WTC11 (cell line): ENCODE measurements at regions not wholly inside any gene's neighbourhood (a gene's known extent, or its start where the extent isn't known, plus 50 kb on each side); places are given as distances from the start of the nearest gene placed in this dataset.

Experiments used
- ATAC-seq: fragments of 200-7000 bp; cut with Tn5 transposase; 2 replicates; pipeline ENCODE4 v1.10.0; 2021; ENCODE audit warnings: mild to moderate bottlenecking, moderate library complexity
- CTCF ChIA-PET: fragments of 300-600 bp; sonication (Branson Sonifier 250); formaldehyde crosslinking; loops from one replicate; lab custom pipeline; 2021; ENCODE audit warnings: antibody characterized with exemption; lab: Charles Lee
- POLR2A ChIA-PET: fragments of 350-600 bp; sonication (Branson Sonifier 250); formaldehyde crosslinking; loops from one replicate; lab custom pipeline; 2021; ENCODE audit warnings: antibody characterized with exemption; lab: Charles Lee
- DNase-seq: peaks from one replicate; pipeline ENCODE4 v3.0.0; 2021; ENCODE audit warnings: low spot score
- H3K27ac Mint-ChIP-seq: 2 replicates; pipeline ENCODE4 v1.8.0; 2021; ENCODE audit warnings: mixed read lengths
- H3K27me3 Mint-ChIP-seq: 2 replicates; pipeline ENCODE4 v1.8.0; 2021; ENCODE audit warnings: low read depth, mild to moderate bottlenecking, moderate library complexity, mixed read lengths
- H3K36me3 Mint-ChIP-seq: 2 replicates; pipeline ENCODE4 v1.8.0; 2021; ENCODE audit warnings: mixed read lengths
- H3K4me1 Mint-ChIP-seq: 2 replicates; pipeline ENCODE4 v1.8.0; 2022; ENCODE audit warnings: mixed read lengths
- H3K4me3 Mint-ChIP-seq: 2 replicates; pipeline ENCODE4 v1.8.0; 2021; ENCODE audit warnings: mild to moderate bottlenecking, moderate library complexity, mixed read lengths
- H3K9me3 Mint-ChIP-seq: 2 replicates; pipeline ENCODE4 v1.8.0; 2021; ENCODE audit warnings: mixed read lengths
- ARID4B ChIP-seq: sonication (generic); formaldehyde crosslinking; IDR thresholded peaks from 2 replicates; pipeline ENCODE4 v1.8.0; 2023; ENCODE audit warnings: missing genetic modification reagents, mild to moderate bottlenecking, borderline replicate concordance
- ATF2 ChIP-seq: sonication (generic); formaldehyde crosslinking; IDR thresholded peaks from 2 replicates; pipeline ENCODE4 v1.8.1; 2022; ENCODE audit warnings: low read depth, missing genetic modification reagents, borderline replicate concordance
- CTCF ChIP-seq: fragments of 200-600 bp; IDR thresholded peaks from 2 replicates; pipeline ENCODE4 v1.8.0; 2022; ENCODE audit warnings: antibody characterized with exemption
- E2F1 ChIP-seq: sonication (generic); formaldehyde crosslinking; IDR thresholded peaks from 2 replicates; pipeline ENCODE4 v1.8.0; 2022; ENCODE audit warnings: mild to moderate bottlenecking, missing genetic modification reagents
- FOXK1 ChIP-seq: sonication (generic); formaldehyde crosslinking; IDR thresholded peaks from 2 replicates; pipeline ENCODE4 v1.8.0; 2022; ENCODE audit warnings: mild to moderate bottlenecking, moderate library complexity, missing genetic modification reagents
- GABPB1 ChIP-seq: sonication (generic); formaldehyde crosslinking; IDR thresholded peaks from 2 replicates; pipeline ENCODE4 v1.8.1; 2023; ENCODE audit warnings: mild to moderate bottlenecking, missing genetic modification reagents
- KAT7 ChIP-seq: sonication (generic); formaldehyde crosslinking; IDR thresholded peaks from 2 replicates; pipeline ENCODE4 v1.8.1; 2023; ENCODE audit warnings: missing genetic modification reagents, mild to moderate bottlenecking, borderline replicate concordance
- NFE2L1 ChIP-seq: sonication (generic); formaldehyde crosslinking; IDR thresholded peaks from 2 replicates; pipeline ENCODE4 v1.8.1; 2023; ENCODE audit warnings: missing genetic modification reagents
- OVOL2 ChIP-seq: fragments of 250-450 bp; sonication (Bioruptor Pico); IDR thresholded peaks from 2 replicates; pipeline ENCODE4 v1.9.0; 2021; ENCODE audit warnings: mild to moderate bottlenecking, borderline replicate concordance
- PRDM15 ChIP-seq: sonication (generic); formaldehyde crosslinking; IDR thresholded peaks from 2 replicates; pipeline ENCODE4 v1.8.0; 2022; ENCODE audit warnings: missing genetic modification reagents
- TEAD1 ChIP-seq: sonication (generic); formaldehyde crosslinking; IDR thresholded peaks from 2 replicates; pipeline ENCODE4 v1.8.0; 2022; ENCODE audit warnings: mild to moderate bottlenecking, missing genetic modification reagents
- USF2 ChIP-seq: sonication (generic); formaldehyde crosslinking; IDR thresholded peaks from 2 replicates; pipeline ENCODE4 v1.8.1; 2023; ENCODE audit warnings: mild to moderate bottlenecking, missing genetic modification reagents, moderate library complexity
- ZBTB21 ChIP-seq: sonication (generic); formaldehyde crosslinking; IDR thresholded peaks from 2 replicates; pipeline ENCODE4 v1.8.1; 2023; ENCODE audit warnings: mild to moderate bottlenecking, missing genetic modification reagents, borderline replicate concordance
- ZMAT4 ChIP-seq: fragments of 250-450 bp; sonication (Bioruptor Pico); IDR thresholded peaks from 2 replicates; pipeline ENCODE4 v1.9.0; 2021; ENCODE audit warnings: mild to moderate bottlenecking
- ZNF138 ChIP-seq: sonication (generic); formaldehyde crosslinking; conservative IDR thresholded peaks from 2 replicates; pipeline ENCODE4 v1.8.1; 2022; ENCODE audit warnings: mild to moderate bottlenecking, moderate library complexity, missing genetic modification reagents

GRCh38 chr12:92045852-92046251, 99.8 kb downstream of the BTG1 start (continued):
- TF ChIP-seq ARID4B (CRISPR knock-in tag) (no peak), FOXK1 (CRISPR knock-in tag) (no peak), USF2 (CRISPR knock-in tag) (no peak)

GRCh38 chr12:92044435-92044834, 101.2 kb downstream of the BTG1 start:
- Mint-ChIP-seq H3K4me3 (no peak overlapping the region), H3K36me3 (no peaks in the 10 kb centered on the region), H3K27ac (no peak overlapping the region), H3K9me3 (no peaks in the 10 kb centered on the region), H3K4me1 (peaks cover 18% of the 10 kb centered on the region), H3K27me3 (no peaks in the 10 kb centered on the region)
- TF ChIP-seq ATF2 (no peak), TEAD1 (CRISPR knock-in tag) (no peak), NFE2L1 (CRISPR knock-in tag) (no peak), PRDM15 (no peak), E2F1 (CRISPR knock-in tag) (no peak), KAT7 (no peak), ZBTB21 (CRISPR knock-in tag) (no peak), GABPB1 (CRISPR knock-in tag) (no peak), CTCF (no peak), ZMAT4 (CRISPR knock-in tag) (no peak), ZNF138 (no peak), OVOL2 (CRISPR knock-in tag) (no peak)
- ChIA-PET CTCF (no interaction called here), POLR2A (no interaction called here)
- DNase-seq (no peak), ATAC-seq (no peak)
